ENCODE measurements at regions not wholly inside any gene's neighbourhood (a gene's known extent, or its start where the extent isn't known, plus 50 kb on each side); places are given as distances from the start of the nearest gene placed in this dataset.

DNA sequence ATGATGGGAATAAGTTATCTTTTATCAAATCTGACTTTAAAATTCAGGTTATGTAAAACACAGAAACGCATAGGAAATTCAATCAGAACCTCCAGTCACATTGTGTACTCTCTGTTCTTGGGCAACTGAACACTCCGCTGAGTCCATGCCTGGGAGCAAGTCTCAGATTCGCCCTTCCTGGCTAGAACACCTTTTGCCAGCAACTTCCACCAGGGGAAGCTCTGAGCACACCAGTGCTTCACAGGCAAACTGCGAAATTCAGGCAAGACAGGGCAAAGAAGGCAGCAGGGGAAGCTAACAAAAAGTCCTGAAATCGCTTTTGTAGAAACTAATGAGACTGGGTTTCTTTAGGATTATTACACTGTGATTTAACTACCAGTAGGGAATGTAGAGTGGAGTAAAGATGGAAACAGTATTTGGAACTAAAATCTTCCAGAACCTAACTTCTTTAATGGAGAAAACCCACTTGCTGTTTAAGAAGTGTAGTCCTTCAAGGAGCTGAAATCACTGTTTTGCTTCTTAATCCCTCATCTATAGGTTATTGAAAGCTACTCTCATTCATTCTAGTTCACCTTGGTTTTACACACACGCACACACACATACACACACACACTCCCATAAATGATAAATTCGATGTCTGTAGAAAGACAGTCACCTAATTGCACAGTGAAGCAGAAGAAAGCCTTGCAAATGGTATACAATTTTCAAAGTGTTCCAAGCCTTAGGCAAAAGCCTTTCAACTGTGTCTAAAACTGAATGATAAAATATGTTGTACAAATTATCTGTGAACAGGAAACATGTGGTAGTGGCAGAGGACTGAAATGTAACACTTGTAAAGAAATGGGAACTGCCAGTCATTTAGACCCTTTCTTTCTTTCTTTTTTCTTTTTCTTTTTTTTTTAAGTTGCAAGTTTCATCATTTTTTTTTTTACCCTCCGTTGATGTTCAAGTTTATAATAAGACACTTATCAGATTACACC is 214.5 kb downstream of the TMEM182 start:
- Histone ChIP-seq H3K27ac (ENCODE audit: low read length) (no peak overlapping the region), H3K4me1 (ENCODE audit: control insufficient read depth in 1 of 2, extremely low read depth in 1 of 2, insufficient read depth in 2 of 2, low read length in 2 of 2) (no peaks in the 10 kb centered on the region), H3K9me3 (no peaks in the 10 kb centered on the region), H3K4me3 (ENCODE audit: control insufficient read depth in 1 of 2, extremely low read depth in 1 of 2, low read length in 1 of 2) (no peak overlapping the region), H3K36me3 (ENCODE audit: control insufficient read depth in 2 of 2, extremely low read depth in 1 of 2, insufficient read depth in 1 of 2, low read length in 1 of 2) (no peaks in the 10 kb centered on the region), H3K27me3 (replicated peaks in 1 of 2; ENCODE audit: control insufficient read depth in 2 of 2, extremely low read depth in 1 of 2, insufficient read depth in 2 of 2, low read length in 1 of 2) (no peaks in the 10 kb centered on the region)
- WGBS (ENCODE audit: insufficient coverage): 52% methylated on average over 5 of the region's 8 CpGs
- DNase-seq: no peak
- POLR2A ChIA-PET: no interaction called here
- no peaks in the 10 kb centered on the region for H3K27me3 Mint-ChIP-seq
- no peaks in the 10 kb centered on the region for H3K9me3 Mint-ChIP-seq
- no peak overlapping the region for H3K27ac Mint-ChIP-seq
- no peak for ATAC-seq (replicated peaks in 1 of 4)
- no peaks in the 10 kb centered on the region for H3K4me1 Mint-ChIP-seq
- H3K36me3 Mint-ChIP-seq: no peaks in the 10 kb centered on the region
- no peak overlapping the region for H3K4me3 Mint-ChIP-seq
- CTCF ChIA-PET: no interaction called here

GRCh38 chr2:102977426-102978090 is 215.7 kb downstream of the TMEM182 start:
- H3K36me3 Mint-ChIP-seq: no peaks in the 10 kb centered on the region
- H3K27me3 ChIP-seq (replicated peaks in 1 of 2; ENCODE audit: control insufficient read depth in 2 of 2, extremely low read depth in 1 of 2, insufficient read depth in 2 of 2, low read length in 1 of 2): no peaks in the 10 kb centered on the region
- POLR2A ChIA-PET: no interaction called here
- H3K27me3 Mint-ChIP-seq: no peaks in the 10 kb centered on the region
- H3K27ac Mint-ChIP-seq: no peak overlapping the region
- no peaks in the 10 kb centered on the region for H3K9me3 ChIP-seq
- ATAC-seq (replicated peaks in 1 of 4): no peak
- H3K4me1 ChIP-seq (ENCODE audit: control insufficient read depth in 1 of 2, extremely low read depth in 1 of 2, insufficient read depth in 2 of 2, low read length in 2 of 2): no peaks in the 10 kb centered on the region
- no peak overlapping the region for H3K4me3 ChIP-seq (ENCODE audit: control insufficient read depth in 1 of 2, extremely low read depth in 1 of 2, low read length in 1 of 2)
- H3K36me3 ChIP-seq (ENCODE audit: control insufficient read depth in 2 of 2, extremely low read depth in 1 of 2, insufficient read depth in 1 of 2, low read length in 1 of 2): no peaks in the 10 kb centered on the region
- H3K9me3 Mint-ChIP-seq: no peaks in the 10 kb centered on the region
- no peak overlapping the region for H3K27ac ChIP-seq (ENCODE audit: low read length)
- H3K4me1 Mint-ChIP-seq: no peaks in the 10 kb centered on the region
- CTCF ChIA-PET: no interaction called here
- H3K4me3 Mint-ChIP-seq: no peak overlapping the region
- WGBS (ENCODE audit: insufficient coverage): no CpG with 5 or more reads among the region's 2 CpGs
- DNase-seq: no peak

- ATAC-seq (replicated peaks in 1 of 4) (no peak), DNase-seq (no peak)
- Histone ChIP-seq H3K27me3 (replicated peaks in 1 of 2; ENCODE audit: control insufficient read depth in 2 of 2, extremely low read depth in 1 of 2, insufficient read depth in 2 of 2, low read length in 1 of 2) (no peaks in the 10 kb centered on the region), H3K27ac (ENCODE audit: low read length) (no peak overlapping the region), H3K36me3 (ENCODE audit: control insufficient read depth in 2 of 2, extremely low read depth in 1 of 2, insufficient read depth in 1 of 2, low read length in 1 of 2) (no peaks in the 10 kb centered on the region), H3K9me3 (no peaks in the 10 kb centered on the region), H3K4me1 (ENCODE audit: control insufficient read depth in 1 of 2, extremely low read depth in 1 of 2, insufficient read depth in 2 of 2, low read length in 2 of 2) (no peaks in the 10 kb centered on the region), H3K4me3 (ENCODE audit: control insufficient read depth in 1 of 2, extremely low read depth in 1 of 2, low read length in 1 of 2) (no peak overlapping the region)
- Mint-ChIP-seq H3K4me3 (no peak overlapping the region), H3K27ac (no peak overlapping the region), H3K27me3 (no peaks in the 10 kb centered on the region), H3K4me1 (no peaks in the 10 kb centered on the region), H3K36me3 (no peaks in the 10 kb centered on the region), H3K9me3 (no peaks in the 10 kb centered on the region)
- WGBS (ENCODE audit: insufficient coverage): no CpG with 5 or more reads among the region's 3 CpGs
- CTCF ChIA-PET: no interaction called here
- POLR2A ChIA-PET: no interaction called here
Measured at GRCh38 chr2:102978091-102978490, 216.3 kb downstream of the TMEM182 start.

- Histone ChIP-seq H3K9me3 (no peaks in the 10 kb centered on the region), H3K27me3 (replicated peaks in 1 of 2; ENCODE audit: control insufficient read depth in 2 of 2, extremely low read depth in 1 of 2, insufficient read depth in 2 of 2, low read length in 1 of 2) (no peaks in the 10 kb centered on the region), H3K4me3 (ENCODE audit: control insufficient read depth in 1 of 2, extremely low read depth in 1 of 2, low read length in 1 of 2) (no peak overlapping the region), H3K27ac (ENCODE audit: low read length) (no peak overlapping the region), H3K36me3 (ENCODE audit: control insufficient read depth in 2 of 2, extremely low read depth in 1 of 2, insufficient read depth in 1 of 2, low read length in 1 of 2) (no peaks in the 10 kb centered on the region), H3K4me1 (ENCODE audit: control insufficient read depth in 1 of 2, extremely low read depth in 1 of 2, insufficient read depth in 2 of 2, low read length in 2 of 2) (no peaks in the 10 kb centered on the region)
- H3K27ac Mint-ChIP-seq: no peak overlapping the region
- no peaks in the 10 kb centered on the region for H3K36me3 Mint-ChIP-seq
- ChIA-PET POLR2A (no interaction called here), CTCF (no interaction called here)
- H3K4me1 Mint-ChIP-seq: no peaks in the 10 kb centered on the region
- DNase-seq: no peak
- WGBS (ENCODE audit: insufficient coverage): 60% methylated on average over 1 of the region's 4 CpGs
- H3K9me3 Mint-ChIP-seq: no peaks in the 10 kb centered on the region
- no peak overlapping the region for H3K4me3 Mint-ChIP-seq
- no peaks in the 10 kb centered on the region for H3K27me3 Mint-ChIP-seq
- ATAC-seq (replicated peaks in 1 of 4): no peak
Measured at GRCh38 chr2:102979429-102979828, 217.6 kb downstream of the TMEM182 start.

DNA sequence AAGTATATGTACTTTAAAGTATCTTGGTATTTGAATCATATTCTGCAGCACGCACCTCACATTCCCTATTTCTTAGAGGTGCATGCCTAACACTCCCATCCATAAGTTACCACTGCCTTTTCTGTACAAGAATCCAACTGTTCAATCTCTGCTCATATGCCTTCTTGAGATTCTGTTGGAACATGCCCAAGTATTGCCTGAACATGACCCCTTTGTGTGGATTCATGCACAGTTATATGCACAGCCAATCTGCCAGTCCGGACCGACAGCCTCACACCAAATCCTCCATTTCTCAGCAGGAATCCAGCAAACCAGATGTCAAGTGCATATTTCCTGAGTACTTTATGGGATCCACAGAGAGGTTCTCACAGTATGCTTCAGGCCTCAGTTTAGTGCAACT is 222.0 kb downstream of the TMEM182 start:
- no peak for DNase-seq
- H3K36me3 Mint-ChIP-seq: no peaks in the 10 kb centered on the region
- H3K27ac Mint-ChIP-seq: no peak overlapping the region
- Histone ChIP-seq H3K4me1 (ENCODE audit: control insufficient read depth in 1 of 2, extremely low read depth in 1 of 2, insufficient read depth in 2 of 2, low read length in 2 of 2) (no peaks in the 10 kb centered on the region), H3K27ac (ENCODE audit: low read length) (no peak overlapping the region), H3K9me3 (no peaks in the 10 kb centered on the region), H3K4me3 (ENCODE audit: control insufficient read depth in 1 of 2, extremely low read depth in 1 of 2, low read length in 1 of 2) (no peak overlapping the region), H3K27me3 (replicated peaks in 1 of 2; ENCODE audit: control insufficient read depth in 2 of 2, extremely low read depth in 1 of 2, insufficient read depth in 2 of 2, low read length in 1 of 2) (no peaks in the 10 kb centered on the region), H3K36me3 (ENCODE audit: control insufficient read depth in 2 of 2, extremely low read depth in 1 of 2, insufficient read depth in 1 of 2, low read length in 1 of 2) (no peaks in the 10 kb centered on the region)
- ChIA-PET CTCF (no interaction called here), POLR2A (no interaction called here)
- 92% methylated on average over 2 of the region's 3 CpGs for WGBS (ENCODE audit: insufficient coverage)
- no peak for ATAC-seq (replicated peaks in 1 of 4)
- H3K27me3 Mint-ChIP-seq: peaks cover 0 to 6% of the 10 kb centered on the region in 2 donors
- H3K9me3 Mint-ChIP-seq: peaks cover 0 to 4% (median 0%) of the 10 kb centered on the region in 3 donors
- H3K4me3 Mint-ChIP-seq: no peak overlapping the region
- no peaks in the 10 kb centered on the region for H3K4me1 Mint-ChIP-seq

DNA sequence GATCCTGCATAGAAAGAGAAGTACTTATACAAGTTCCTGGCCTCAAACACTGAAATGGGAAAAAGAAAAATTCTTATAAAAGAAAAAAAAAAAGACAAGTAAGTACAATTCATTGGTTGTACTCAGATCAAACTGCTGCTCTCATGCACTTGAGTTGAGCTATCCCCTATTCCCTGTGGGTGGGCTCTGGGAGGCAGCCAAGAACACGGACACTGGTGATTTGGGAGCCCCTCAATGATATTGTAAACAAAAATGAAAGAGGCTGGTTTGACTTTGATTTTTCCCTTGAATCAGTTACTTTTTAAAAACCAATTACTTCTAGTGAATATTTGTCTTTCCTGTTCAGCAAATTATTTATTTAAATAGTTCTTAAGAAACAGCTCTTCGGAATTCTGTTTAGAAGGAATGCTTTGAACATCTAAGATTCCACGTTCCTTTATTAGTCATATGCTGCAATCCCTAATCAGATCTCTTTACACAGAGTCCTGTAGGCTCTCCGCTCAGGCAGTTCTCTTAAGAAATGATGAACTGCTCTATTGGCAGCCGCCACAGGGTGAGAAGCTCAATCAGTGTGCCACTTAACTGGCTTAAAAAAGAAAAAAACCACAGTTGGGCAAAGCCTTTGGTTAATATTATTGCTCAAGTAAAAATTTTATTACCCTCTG is 225.1 kb downstream of the TMEM182 start:
- Histone ChIP-seq H3K9me3 (no peaks in the 10 kb centered on the region), H3K4me3 (ENCODE audit: control insufficient read depth in 1 of 2, extremely low read depth in 1 of 2, low read length in 1 of 2) (no peak overlapping the region), H3K27me3 (replicated peaks in 1 of 2; ENCODE audit: control insufficient read depth in 2 of 2, extremely low read depth in 1 of 2, insufficient read depth in 2 of 2, low read length in 1 of 2) (no peaks in the 10 kb centered on the region), H3K36me3 (ENCODE audit: control insufficient read depth in 2 of 2, extremely low read depth in 1 of 2, insufficient read depth in 1 of 2, low read length in 1 of 2) (no peaks in the 10 kb centered on the region), H3K4me1 (ENCODE audit: control insufficient read depth in 1 of 2, extremely low read depth in 1 of 2, insufficient read depth in 2 of 2, low read length in 2 of 2) (no peaks in the 10 kb centered on the region), H3K27ac (ENCODE audit: low read length) (no peak overlapping the region)
- 64% methylated on average over 4 of the region's 5 CpGs for WGBS (ENCODE audit: insufficient coverage)
- H3K36me3 Mint-ChIP-seq: no peaks in the 10 kb centered on the region
- POLR2A ChIA-PET: no interaction called here
- no peak overlapping the region for H3K4me3 Mint-ChIP-seq
- peaks cover 0 to 8% of the 10 kb centered on the region in 2 donors for H3K27me3 Mint-ChIP-seq
- peaks cover 0 to 6% (median 6%) of the 10 kb centered on the region in 3 donors for H3K9me3 Mint-ChIP-seq
- DNase-seq: no peak
- CTCF ChIA-PET: no interaction called here
- ATAC-seq (replicated peaks in 1 of 4): no peak
- no peaks in the 10 kb centered on the region for H3K4me1 Mint-ChIP-seq
- no peak overlapping the region for H3K27ac Mint-ChIP-seq
